ENCODE measurements at regions not wholly inside any gene's neighbourhood (a gene's known extent, or its start where the extent isn't known, plus 50 kb on each side); places are given as distances from the start of the nearest gene placed in this dataset.

DNA sequence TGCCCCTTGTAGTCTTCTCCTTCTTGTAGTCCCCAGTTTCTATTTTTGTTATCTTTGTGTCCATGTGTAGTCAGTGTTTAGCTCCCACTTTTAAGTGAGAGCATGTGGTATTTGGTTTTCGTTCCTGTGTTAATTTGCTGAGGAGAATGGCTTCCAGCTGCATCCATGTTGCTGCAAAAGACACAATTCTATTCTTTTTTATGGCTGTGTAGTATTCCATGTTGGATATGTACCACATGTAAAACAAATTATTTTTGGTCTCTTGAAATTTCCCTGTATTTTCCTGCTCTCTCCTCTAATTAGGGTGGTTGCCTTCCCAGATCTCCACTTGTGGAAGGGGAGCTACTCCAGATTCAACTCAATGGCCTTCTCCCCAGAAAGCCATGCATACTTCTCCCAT is 813.8 kb downstream of the UQCRFS1 start:
- Histone ChIP-seq H3K4me1 (ENCODE audit: control insufficient read depth in 1 of 2, insufficient read depth in 2 of 2, low read length in 2 of 2) (no peaks in the 10 kb centered on the region), H3K27ac (ENCODE audit: low read depth, low read length) (no peak overlapping the region), H3K9me3 (ENCODE audit: control insufficient read depth in 1 of 2, low read length in 2 of 2) (peaks cover 5 to 17% of the 10 kb centered on the region in 2 donors), H3K27me3 (ENCODE audit: control insufficient read depth in 1 of 2, insufficient read depth in 2 of 2, low read length in 2 of 2) (no peaks in the 10 kb centered on the region), H3K4me3 (ENCODE audit: low read depth in 1 of 2, low read length in 2 of 2) (no peak overlapping the region), H3K36me3 (ENCODE audit: control insufficient read depth in 1 of 2, insufficient read depth in 2 of 2, low read length in 2 of 2) (no peaks in the 10 kb centered on the region), H3K9ac (ENCODE audit: low read depth in 1 of 2, low read length in 2 of 2) (no peak overlapping the region)

DNA sequence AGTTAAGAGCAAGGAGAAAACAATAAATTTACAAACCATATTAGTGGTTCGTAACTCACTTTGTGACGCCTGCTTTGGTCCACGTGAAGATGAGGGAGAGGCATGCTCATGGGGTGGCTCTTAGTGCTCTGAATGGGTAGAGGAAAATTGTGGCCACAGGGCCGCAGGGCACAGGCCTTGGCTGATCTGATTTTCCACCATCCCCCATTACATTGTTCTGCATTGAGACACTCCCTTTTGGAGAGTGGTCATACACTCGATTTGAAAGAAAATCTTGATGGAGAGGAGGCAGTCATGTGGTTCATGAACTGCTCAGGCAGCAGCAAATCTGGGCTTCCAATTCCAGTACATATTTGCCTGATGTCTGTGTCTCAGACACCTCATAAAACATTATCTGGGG is 815.2 kb downstream of the UQCRFS1 start:
- Histone ChIP-seq H3K27me3 (ENCODE audit: control insufficient read depth in 1 of 2, insufficient read depth in 2 of 2, low read length in 2 of 2) (no peaks in the 10 kb centered on the region), H3K36me3 (ENCODE audit: control insufficient read depth in 1 of 2, insufficient read depth in 2 of 2, low read length in 2 of 2) (no peaks in the 10 kb centered on the region), H3K4me3 (ENCODE audit: low read depth in 1 of 2, low read length in 2 of 2) (no peak overlapping the region), H3K4me1 (ENCODE audit: control insufficient read depth in 1 of 2, insufficient read depth in 2 of 2, low read length in 2 of 2) (no peaks in the 10 kb centered on the region), H3K27ac (ENCODE audit: low read depth, low read length) (no peak overlapping the region), H3K9me3 (ENCODE audit: control insufficient read depth in 1 of 2, low read length in 2 of 2) (peaks cover 5 to 9% of the 10 kb centered on the region in 2 donors), H3K9ac (ENCODE audit: low read depth in 1 of 2, low read length in 2 of 2) (no peak overlapping the region)

DNA sequence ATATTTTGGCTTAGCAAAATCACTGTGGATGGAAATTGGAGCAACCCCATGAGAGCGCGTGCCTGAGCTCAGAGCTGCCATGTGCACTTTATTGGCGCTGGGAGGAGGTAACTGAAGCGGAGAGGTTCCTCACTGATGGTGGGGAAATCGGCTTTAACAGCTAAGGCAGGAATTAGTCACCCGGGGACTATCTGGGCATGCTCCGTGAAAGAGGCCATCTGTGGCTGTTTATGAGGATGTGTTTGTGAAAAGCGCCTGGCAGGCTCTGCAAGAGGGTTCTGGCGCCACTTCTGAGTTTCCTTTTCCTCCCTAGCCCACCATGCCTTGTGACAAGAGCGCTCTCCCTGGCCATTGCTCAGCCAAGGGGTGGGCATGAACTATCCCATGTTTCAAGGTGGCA is 815.6 kb downstream of the UQCRFS1 start:
- Histone ChIP-seq H3K27ac (ENCODE audit: low read depth, low read length) (no peak overlapping the region), H3K36me3 (ENCODE audit: control insufficient read depth in 1 of 2, insufficient read depth in 2 of 2, low read length in 2 of 2) (no peaks in the 10 kb centered on the region), H3K4me1 (ENCODE audit: control insufficient read depth in 1 of 2, insufficient read depth in 2 of 2, low read length in 2 of 2) (no peaks in the 10 kb centered on the region), H3K27me3 (ENCODE audit: control insufficient read depth in 1 of 2, insufficient read depth in 2 of 2, low read length in 2 of 2) (no peaks in the 10 kb centered on the region), H3K9me3 (ENCODE audit: control insufficient read depth in 1 of 2, low read length in 2 of 2) (peaks cover 5 to 9% of the 10 kb centered on the region in 2 donors), H3K4me3 (ENCODE audit: low read depth in 1 of 2, low read length in 2 of 2) (no peak overlapping the region), H3K9ac (ENCODE audit: low read depth in 1 of 2, low read length in 2 of 2) (no peak overlapping the region)

GRCh38 chr19:28396287-28396831 is 816.6 kb downstream of the UQCRFS1 start:
- H3K4me3 ChIP-seq (ENCODE audit: low read depth in 1 of 2, low read length in 2 of 2) = no peak overlapping the region
- no peaks in the 10 kb centered on the region for H3K27me3 ChIP-seq (ENCODE audit: control insufficient read depth in 1 of 2, insufficient read depth in 2 of 2, low read length in 2 of 2)
- peaks cover 5 to 9% of the 10 kb centered on the region in 2 donors for H3K9me3 ChIP-seq (ENCODE audit: control insufficient read depth in 1 of 2, low read length in 2 of 2)
- H3K9ac ChIP-seq (ENCODE audit: low read depth in 1 of 2, low read length in 2 of 2) = no peak overlapping the region
- no peaks in the 10 kb centered on the region for H3K4me1 ChIP-seq (ENCODE audit: control insufficient read depth in 1 of 2, insufficient read depth in 2 of 2, low read length in 2 of 2)
- H3K36me3 ChIP-seq (ENCODE audit: control insufficient read depth in 1 of 2, insufficient read depth in 2 of 2, low read length in 2 of 2) = no peaks in the 10 kb centered on the region
- H3K27ac ChIP-seq (ENCODE audit: low read depth, low read length) = no peak overlapping the region

- Histone ChIP-seq H3K4me1 (ENCODE audit: control insufficient read depth in 1 of 2, insufficient read depth in 2 of 2, low read length in 2 of 2) (no peaks in the 10 kb centered on the region), H3K9me3 (ENCODE audit: control insufficient read depth in 1 of 2, low read length in 2 of 2) (peaks cover 5 to 6% of the 10 kb centered on the region in 2 donors), H3K27ac (ENCODE audit: low read depth, low read length) (no peak overlapping the region), H3K36me3 (ENCODE audit: control insufficient read depth in 1 of 2, insufficient read depth in 2 of 2, low read length in 2 of 2) (no peaks in the 10 kb centered on the region), H3K4me3 (ENCODE audit: low read depth in 1 of 2, low read length in 2 of 2) (no peak overlapping the region), H3K9ac (ENCODE audit: low read depth in 1 of 2, low read length in 2 of 2) (no peak overlapping the region), H3K27me3 (ENCODE audit: control insufficient read depth in 1 of 2, insufficient read depth in 2 of 2, low read length in 2 of 2) (no peaks in the 10 kb centered on the region)
These were observed 818.2 kb downstream of the UQCRFS1 start for GRCh38 chr19:28394725-28395124.

GRCh38 chr19:28393574-28394336 is 819.2 kb downstream of the UQCRFS1 start:
- no peaks in the 10 kb centered on the region for H3K36me3 ChIP-seq (ENCODE audit: control insufficient read depth in 1 of 2, insufficient read depth in 2 of 2, low read length in 2 of 2)
- H3K27ac ChIP-seq (ENCODE audit: low read depth, low read length) = no peak overlapping the region
- H3K4me1 ChIP-seq (ENCODE audit: control insufficient read depth in 1 of 2, insufficient read depth in 2 of 2, low read length in 2 of 2) = no peaks in the 10 kb centered on the region
- no peak overlapping the region for H3K9ac ChIP-seq (ENCODE audit: low read depth in 1 of 2, low read length in 2 of 2)
- H3K27me3 ChIP-seq (ENCODE audit: control insufficient read depth in 1 of 2, insufficient read depth in 2 of 2, low read length in 2 of 2) = no peaks in the 10 kb centered on the region
- H3K4me3 ChIP-seq (ENCODE audit: low read depth in 1 of 2, low read length in 2 of 2) = no peak overlapping the region
- H3K9me3 ChIP-seq (ENCODE audit: control insufficient read depth in 1 of 2, low read length in 2 of 2) = peaks cover 5 to 6% of the 10 kb centered on the region in 2 donors

DNA sequence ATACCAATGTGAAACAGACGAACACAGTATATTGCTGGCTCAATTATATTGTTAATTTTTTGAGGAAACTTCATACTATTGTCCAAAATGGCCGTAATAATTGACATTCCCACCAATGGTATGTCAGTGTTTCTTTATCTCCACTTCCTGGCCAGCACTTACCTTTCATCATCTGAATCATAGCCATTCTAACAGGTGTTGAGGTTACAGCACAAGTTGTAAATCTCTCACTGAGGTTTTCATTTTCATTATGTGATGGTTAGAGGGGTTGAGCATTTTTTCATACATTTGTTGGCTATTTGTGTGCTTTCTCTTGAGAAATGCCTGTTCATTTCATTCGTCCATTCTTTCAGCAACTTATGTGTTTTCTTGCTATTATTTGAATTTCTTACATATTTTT is 824.0 kb downstream of the UQCRFS1 start:
- H3K9ac ChIP-seq (ENCODE audit: low read depth in 1 of 2, low read length in 2 of 2) = no peak overlapping the region
- H3K27ac ChIP-seq (ENCODE audit: low read depth, low read length) = no peak overlapping the region
- peaks cover 7 to 13% of the 10 kb centered on the region in 2 donors for H3K9me3 ChIP-seq (ENCODE audit: control insufficient read depth in 1 of 2, low read length in 2 of 2)
- H3K36me3 ChIP-seq (ENCODE audit: control insufficient read depth in 1 of 2, insufficient read depth in 2 of 2, low read length in 2 of 2) = no peaks in the 10 kb centered on the region
- no peak overlapping the region for H3K4me3 ChIP-seq (ENCODE audit: low read depth in 1 of 2, low read length in 2 of 2)
- H3K27me3 ChIP-seq (ENCODE audit: control insufficient read depth in 1 of 2, insufficient read depth in 2 of 2, low read length in 2 of 2) = no peaks in the 10 kb centered on the region
- no peaks in the 10 kb centered on the region for H3K4me1 ChIP-seq (ENCODE audit: control insufficient read depth in 1 of 2, insufficient read depth in 2 of 2, low read length in 2 of 2)

- peaks cover 7 to 13% of the 10 kb centered on the region in 2 donors for H3K9me3 ChIP-seq (ENCODE audit: control insufficient read depth in 1 of 2, low read length in 2 of 2)
- H3K27ac ChIP-seq (ENCODE audit: low read depth, low read length) = no peak overlapping the region
- H3K9ac ChIP-seq (ENCODE audit: low read depth in 1 of 2, low read length in 2 of 2) = no peak overlapping the region
These were observed 825.4 kb downstream of the UQCRFS1 start for GRCh38 chr19:28387507-28387906.

DNA sequence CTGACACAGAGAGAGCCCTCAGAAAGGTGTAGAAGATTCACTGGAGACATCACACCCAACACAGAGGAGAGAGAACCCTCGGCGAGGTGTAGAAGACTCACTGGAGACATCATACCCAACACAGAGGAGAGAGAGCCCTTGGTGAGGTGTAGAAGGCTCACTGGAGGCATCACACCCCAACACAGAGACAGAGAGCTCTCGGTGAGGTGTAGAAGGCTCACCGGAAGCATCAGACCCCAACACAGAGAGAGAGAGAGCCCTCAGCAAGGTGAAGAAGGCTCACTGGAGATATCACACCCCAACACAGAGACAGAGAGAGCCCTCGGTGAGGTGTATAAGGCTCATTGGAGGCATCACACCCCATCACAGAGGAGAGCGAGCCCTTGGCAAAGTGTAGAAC is 826.5 kb downstream of the UQCRFS1 start:
- no peak overlapping the region for H3K27ac ChIP-seq (ENCODE audit: low read depth, low read length)

More at GRCh38 chr19:28387507-28387906, 825.4 kb downstream of the UQCRFS1 start:
- Histone ChIP-seq H3K4me1 (ENCODE audit: control insufficient read depth in 1 of 2, insufficient read depth in 2 of 2, low read length in 2 of 2) (no peaks in the 10 kb centered on the region), H3K27me3 (ENCODE audit: control insufficient read depth in 1 of 2, insufficient read depth in 2 of 2, low read length in 2 of 2) (no peaks in the 10 kb centered on the region), H3K36me3 (ENCODE audit: control insufficient read depth in 1 of 2, insufficient read depth in 2 of 2, low read length in 2 of 2) (no peaks in the 10 kb centered on the region), H3K4me3 (ENCODE audit: low read depth in 1 of 2, low read length in 2 of 2) (no peak overlapping the region)

GRCh38 chr19:28386066-28386465 is 826.9 kb downstream of the UQCRFS1 start:
- no peaks in the 10 kb centered on the region for H3K36me3 ChIP-seq (ENCODE audit: control insufficient read depth in 1 of 2, insufficient read depth in 2 of 2, low read length in 2 of 2)
- no peak overlapping the region for H3K9ac ChIP-seq (ENCODE audit: low read depth in 1 of 2, low read length in 2 of 2)
- H3K27ac ChIP-seq (ENCODE audit: low read depth, low read length) = no peak overlapping the region
- H3K9me3 ChIP-seq (ENCODE audit: control insufficient read depth in 1 of 2, low read length in 2 of 2) = peaks cover 7 to 13% of the 10 kb centered on the region in 2 donors
- H3K4me1 ChIP-seq (ENCODE audit: control insufficient read depth in 1 of 2, insufficient read depth in 2 of 2, low read length in 2 of 2) = no peaks in the 10 kb centered on the region
- no peaks in the 10 kb centered on the region for H3K27me3 ChIP-seq (ENCODE audit: control insufficient read depth in 1 of 2, insufficient read depth in 2 of 2, low read length in 2 of 2)
- H3K4me3 ChIP-seq (ENCODE audit: low read depth in 1 of 2, low read length in 2 of 2) = no peak overlapping the region

More for the DNA sequence above, 826.5 kb downstream of the UQCRFS1 start:
- Histone ChIP-seq H3K4me3 (ENCODE audit: low read depth in 1 of 2, low read length in 2 of 2) (no peak overlapping the region), H3K4me1 (ENCODE audit: control insufficient read depth in 1 of 2, insufficient read depth in 2 of 2, low read length in 2 of 2) (no peaks in the 10 kb centered on the region), H3K9me3 (ENCODE audit: control insufficient read depth in 1 of 2, low read length in 2 of 2) (peaks cover 7 to 13% of the 10 kb centered on the region in 2 donors), H3K36me3 (ENCODE audit: control insufficient read depth in 1 of 2, insufficient read depth in 2 of 2, low read length in 2 of 2) (no peaks in the 10 kb centered on the region), H3K27me3 (ENCODE audit: control insufficient read depth in 1 of 2, insufficient read depth in 2 of 2, low read length in 2 of 2) (no peaks in the 10 kb centered on the region), H3K9ac (ENCODE audit: low read depth in 1 of 2, low read length in 2 of 2) (no peak overlapping the region)
